A549 (cell line): ENCODE measurements at regions not wholly inside any gene's neighbourhood (a gene's known extent, or its start where the extent isn't known, plus 50 kb on each side); places are given as distances from the start of the nearest gene placed in this dataset.

Source experiments
- ATAC-seq, 2 experiments: fragments of 200-7000 bp in 1 of 2; fragments of >200 bp in 1 of 2; cut with Nextera tagmentation in 1 of 2; cut with Tn5 transposase in 1 of 2; 3 replicates each; pipeline versions ENCODE4 v1.8.0 to v1.9.1; 2018 to 2020; ENCODE audit warnings: mild to moderate bottlenecking in 1 of 2, moderate library complexity in 1 of 2
- CTCF ChIA-PET: fragments of 300-600 bp; sonication (Branson Sonifier 250); formaldehyde crosslinking; extraction: SDS; loops from one replicate; lab custom pipeline; 2021; ENCODE audit warnings: antibody characterized with exemption, inconsistent platforms; lab: Yijun Ruan, JAX
- POLR2A ChIA-PET: fragments of 350-600 bp; formaldehyde crosslinking; extraction: SDS; loops from one replicate; lab custom pipeline; 2021; ENCODE audit warnings: antibody characterized with exemption, inconsistent platforms; lab: Yijun Ruan, JAX
- DNase-seq, 2 experiments: peaks; one replicate each; pipeline versions ENCODE4 v3.0.0 to v3.0.0-alpha.2; 2011 to 2016; ENCODE audit warnings: low read depth in 1 of 2, low spot score in 1 of 2
- FAIRE-seq: peaks from 2 replicates; lab custom pipeline; 2011; peaks lifted over from hg19 to GRCh38; lab: Jason Lieb, UNC
- H3K27ac ChIP-seq, 2 experiments: fragments of >200 bp; sonication (Bioruptor Twin); formaldehyde crosslinking; 3 replicates each; pipeline ENCODE4 v1.5.1; 2016 to 2017
- H3K4me1 ChIP-seq: fragments of >200 bp; sonication (Bioruptor Twin); formaldehyde crosslinking; 3 replicates; pipeline ENCODE4 v1.6.1; 2016
- H3K4me2 ChIP-seq: fragments of >200 bp; sonication (Bioruptor Twin); formaldehyde crosslinking; 3 replicates; pipeline ENCODE4 v1.6.1; 2016
- H3K4me3 ChIP-seq: fragments of >200 bp; sonication (Bioruptor Twin); formaldehyde crosslinking; 3 replicates; pipeline ENCODE4 v1.5.1; 2016
- H3K9me3 ChIP-seq: fragments of >200 bp; sonication (Bioruptor Twin); formaldehyde crosslinking; 3 replicates; pipeline ENCODE4 v1.6.1; 2016
- CHD2 ChIP-seq: fragments of 150-350 bp; IDR thresholded peaks from 2 replicates; pipeline ENCODE4 v1.6.1; 2014; ENCODE audit warnings: low read length; ENCODE audit not compliant: partially characterized antibody
- ESRRA ChIP-seq: fragments of 150-350 bp; IDR thresholded peaks from 2 replicates; pipeline ENCODE4 v1.6.1; 2014; ENCODE audit warnings: mild to moderate bottlenecking, low read length, borderline replicate concordance
- FOSB ChIP-seq: fragments of 250-450 bp; sonication (Bioruptor Pico); IDR thresholded peaks from 2 replicates; pipeline ENCODE4 v1.5.0; 2020; ENCODE audit warnings: mild to moderate bottlenecking, moderate library complexity
- HDAC2 ChIP-seq: fragments of 200-600 bp; sonication (generic); IDR thresholded peaks from 2 replicates; pipeline ENCODE4 v1.6.1; 2016
- JUN ChIP-seq, 2 experiments: fragments of >200 bp; sonication (Bioruptor Twin); formaldehyde crosslinking; IDR thresholded peaks; 2 replicates in 1 of 2; 3 replicates in 1 of 2; pipeline ENCODE4 v1.6.1; 2016 to 2017
- JUNB ChIP-seq: fragments of >200 bp; sonication (Bioruptor Twin); formaldehyde crosslinking; IDR thresholded peaks from 2 replicates; pipeline ENCODE4 v1.6.1; 2016
- MAFK ChIP-seq: fragments of 450-650 bp; IDR thresholded peaks from 2 replicates; pipeline ENCODE4 v1.6.1; 2014; ENCODE audit not compliant: partially characterized antibody
- PHF8 ChIP-seq: fragments of 200-600 bp; sonication (generic); IDR thresholded peaks from 2 replicates; pipeline ENCODE4 v1.6.1; 2016; ENCODE audit warnings: low read depth, mild to moderate bottlenecking, antibody characterized with exemption, moderate library complexity, borderline replicate concordance
- POLR2A ChIP-seq: IDR thresholded peaks from 2 replicates; pipeline ENCODE4 v1.6.1; 2012; ENCODE audit warnings: mild to moderate bottlenecking, low read length
- POLR2AphosphoS2 ChIP-seq: conservative IDR thresholded peaks from 2 replicates; pipeline ENCODE4 v1.6.1; 2012; ENCODE audit warnings: low read length, improper control_type of control experiment, inconsistent platforms
- RNF2 ChIP-seq: fragments of 200-600 bp; sonication (generic); IDR thresholded peaks from 2 replicates; pipeline ENCODE4 v1.6.1; 2016; ENCODE audit warnings: low read depth, mild to moderate bottlenecking, antibody characterized with exemption, moderate library complexity, borderline replicate concordance
- SMC3 ChIP-seq: fragments of >200 bp; sonication (Bioruptor Twin); formaldehyde crosslinking; IDR thresholded peaks from 3 replicates; pipeline ENCODE4 v1.6.1; 2018; ENCODE audit warnings: inconsistent platforms
- SREBF2 ChIP-seq: fragments of 450-650 bp; IDR thresholded peaks from 2 replicates; pipeline ENCODE4 v1.6.1; 2014; ENCODE audit warnings: mild to moderate bottlenecking, moderate library complexity
- ZC3H11A ChIP-seq: fragments of 450-650 bp; IDR thresholded peaks from 2 replicates; pipeline ENCODE4 v1.6.1; 2014; ENCODE audit warnings: antibody characterized with exemption, mild to moderate bottlenecking
- ZNF302 ChIP-seq: fragments of 250-450 bp; sonication (Bioruptor Pico); IDR thresholded peaks from 2 replicates; pipeline ENCODE4 v1.9.0; 2021; ENCODE audit warnings: inconsistent platforms, mild to moderate bottlenecking, moderate library complexity
- ZSCAN20 ChIP-seq: fragments of 250-450 bp; sonication (Bioruptor Pico); IDR thresholded peaks from 2 replicates; pipeline ENCODE4 v1.8.0; 2022; ENCODE audit warnings: mild to moderate bottlenecking, moderate library complexity
- WGBS: methylation state at CpG from one replicate; pipeline ENCODE4 v1.1.6; 2017; ENCODE audit errors: missing lambda C conversion rate; 5-methylcytosine and 5-hydroxymethylcytosine counted together
- TF ChIP-seq, protein P1 (sequence below): fragments of >200 bp; sonication (Bioruptor Twin); formaldehyde crosslinking; IDR thresholded peaks from 2 replicates; pipeline ENCODE4 v1.6.1; 2016
- TF ChIP-seq, protein P2 (sequence below): IDR thresholded peaks from 2 replicates; pipeline ENCODE4 v1.6.1; 2012; ENCODE audit warnings: low read depth, borderline replicate concordance
- TF ChIP-seq, protein P3 (sequence below): fragments of >200 bp; sonication (Bioruptor Twin); formaldehyde crosslinking; IDR thresholded peaks from 3 replicates; pipeline ENCODE4 v1.5.1; 2016
- TF ChIP-seq, protein P4 (sequence below): fragments of 200-600 bp; sonication (generic); IDR thresholded peaks from 2 replicates; pipeline ENCODE4 v1.6.1; 2016; ENCODE audit warnings: antibody characterized with exemption, mild to moderate bottlenecking, moderate library complexity
- TF ChIP-seq, protein P5 (sequence below): fragments of 250-450 bp; sonication (Bioruptor Pico); IDR thresholded peaks from 2 replicates; pipeline ENCODE4 v1.5.0; 2020; ENCODE audit warnings: low read depth, mild to moderate bottlenecking, moderate library complexity

DNA sequence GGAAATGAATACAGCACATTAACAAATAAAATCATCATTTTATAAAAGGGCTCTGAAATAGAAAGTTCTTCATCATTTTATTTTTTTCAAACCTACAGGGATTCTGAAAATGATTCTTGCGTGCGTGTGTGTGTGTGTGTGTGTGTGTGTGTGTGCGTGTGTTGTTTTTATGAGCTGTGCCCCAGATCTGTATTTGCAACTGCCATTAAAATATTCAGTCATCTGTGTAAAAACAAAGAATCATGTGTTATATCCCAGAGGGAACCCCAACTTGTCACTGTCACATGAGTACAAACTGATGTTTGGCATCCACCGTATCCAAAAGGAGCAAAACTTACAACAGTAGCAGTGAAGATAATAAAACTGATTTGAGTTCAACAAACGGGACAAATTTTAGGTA lies 635.4 kb upstream of the PFKP start:
- no peak for FAIRE-seq
- 13% methylated on average over 5 of the region's 5 CpGs for WGBS
- ChIA-PET CTCF (no interaction called here), POLR2A (no interaction called here)
- Histone ChIP-seq H3K4me2 (no peak overlapping the region), H3K9me3 (no peaks in the 10 kb centered on the region), H3K27ac (no peak overlapping the region), H3K4me3 (no peak overlapping the region)
- ATAC-seq: no peak
- no peak for DNase-seq
- no peak for TF ChIP-seq SMC3
- TF ChIP-seq, all 56 proteins: peak for 0
- no peaks in the 10 kb centered on the region for H3K4me1 ChIP-seq

DNA sequence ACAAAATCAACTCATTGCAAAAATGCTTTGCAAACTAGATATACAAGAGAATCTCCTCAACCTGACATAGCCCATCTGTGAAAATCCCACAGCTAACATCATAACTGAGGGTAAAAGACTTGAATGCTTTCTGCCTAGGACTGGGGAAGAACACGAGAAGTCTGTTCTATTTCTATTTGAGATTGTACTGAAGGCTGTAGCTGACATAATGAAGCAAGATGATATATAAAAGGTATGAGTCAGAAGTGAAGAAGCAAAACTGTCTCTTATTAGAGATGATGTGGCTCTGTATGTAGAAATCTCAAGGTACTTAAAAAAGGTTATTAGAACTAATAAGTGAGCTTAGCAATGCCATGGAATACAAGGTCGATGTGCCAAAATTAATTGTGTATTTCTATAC lies 639.9 kb upstream of the PFKP start:
- 3% methylated on average over 2 of the region's 2 CpGs for WGBS
- TF ChIP-seq POLR2AphosphoS2: no peak
- no peak for ATAC-seq
- Histone ChIP-seq H3K4me3 (no peak overlapping the region), H3K27ac (no peak overlapping the region), H3K9me3 (no peaks in the 10 kb centered on the region), H3K4me1 (no peaks in the 10 kb centered on the region), H3K4me2 (no peak overlapping the region)
- no peak for FAIRE-seq
- ChIA-PET POLR2A (no interaction called here), CTCF (no interaction called here)
- no peak for DNase-seq

DNA sequence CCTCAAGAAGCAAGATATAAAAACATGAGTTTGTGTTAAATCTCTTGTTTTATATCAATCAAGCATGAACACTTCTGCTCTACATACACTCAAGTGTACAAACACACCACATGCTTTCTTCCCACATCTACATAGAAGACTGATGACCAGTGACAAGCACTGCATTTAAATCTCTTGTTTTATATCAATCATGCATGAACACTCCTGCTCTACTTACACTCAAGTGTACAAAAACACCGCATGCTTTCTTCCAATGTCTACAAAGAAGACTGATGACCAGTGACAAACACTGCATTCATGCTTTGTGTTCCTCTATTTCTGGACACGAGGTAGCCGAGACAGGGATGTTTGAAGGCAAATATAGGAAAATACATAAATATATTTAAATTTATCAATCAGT lies 642.0 kb upstream of the PFKP start:
- FAIRE-seq: no peak
- ChIA-PET CTCF (no interaction called here), POLR2A (no interaction called here)
- Histone ChIP-seq H3K27ac (no peak overlapping the region), H3K4me1 (no peaks in the 10 kb centered on the region), H3K4me2 (no peak overlapping the region), H3K9me3 (no peaks in the 10 kb centered on the region), H3K4me3 (no peak overlapping the region)
- no peak for TF ChIP-seq JUN (IDR thresholded peaks at IDR 0.05)
- TF ChIP-seq RNF2: no peak
- TF ChIP-seq FOSB (CRISPR knock-in tag): no peak
- no peak for TF ChIP-seq ZSCAN20 (CRISPR knock-in tag)
- no peak for TF ChIP-seq SREBF2
- TF ChIP-seq, protein P1, sequence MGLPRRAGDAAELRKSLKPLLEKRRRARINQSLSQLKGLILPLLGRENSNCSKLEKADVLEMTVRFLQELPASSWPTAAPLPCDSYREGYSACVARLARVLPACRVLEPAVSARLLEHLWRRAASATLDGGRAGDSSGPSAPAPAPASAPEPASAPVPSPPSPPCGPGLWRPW: no peak
- TF ChIP-seq, protein P2, sequence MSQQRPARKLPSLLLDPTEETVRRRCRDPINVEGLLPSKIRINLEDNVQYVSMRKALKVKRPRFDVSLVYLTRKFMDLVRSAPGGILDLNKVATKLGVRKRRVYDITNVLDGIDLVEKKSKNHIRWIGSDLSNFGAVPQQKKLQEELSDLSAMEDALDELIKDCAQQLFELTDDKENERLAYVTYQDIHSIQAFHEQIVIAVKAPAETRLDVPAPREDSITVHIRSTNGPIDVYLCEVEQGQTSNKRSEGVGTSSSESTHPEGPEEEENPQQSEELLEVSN: no peak
- TF ChIP-seq, protein P3, sequence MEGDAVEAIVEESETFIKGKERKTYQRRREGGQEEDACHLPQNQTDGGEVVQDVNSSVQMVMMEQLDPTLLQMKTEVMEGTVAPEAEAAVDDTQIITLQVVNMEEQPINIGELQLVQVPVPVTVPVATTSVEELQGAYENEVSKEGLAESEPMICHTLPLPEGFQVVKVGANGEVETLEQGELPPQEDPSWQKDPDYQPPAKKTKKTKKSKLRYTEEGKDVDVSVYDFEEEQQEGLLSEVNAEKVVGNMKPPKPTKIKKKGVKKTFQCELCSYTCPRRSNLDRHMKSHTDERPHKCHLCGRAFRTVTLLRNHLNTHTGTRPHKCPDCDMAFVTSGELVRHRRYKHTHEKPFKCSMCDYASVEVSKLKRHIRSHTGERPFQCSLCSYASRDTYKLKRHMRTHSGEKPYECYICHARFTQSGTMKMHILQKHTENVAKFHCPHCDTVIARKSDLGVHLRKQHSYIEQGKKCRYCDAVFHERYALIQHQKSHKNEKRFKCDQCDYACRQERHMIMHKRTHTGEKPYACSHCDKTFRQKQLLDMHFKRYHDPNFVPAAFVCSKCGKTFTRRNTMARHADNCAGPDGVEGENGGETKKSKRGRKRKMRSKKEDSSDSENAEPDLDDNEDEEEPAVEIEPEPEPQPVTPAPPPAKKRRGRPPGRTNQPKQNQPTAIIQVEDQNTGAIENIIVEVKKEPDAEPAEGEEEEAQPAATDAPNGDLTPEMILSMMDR: no peak
- TF ChIP-seq MAFK: no peak
- TF ChIP-seq CHD2: no peak
- no peak for TF ChIP-seq ESRRA
- TF ChIP-seq, protein P4, sequence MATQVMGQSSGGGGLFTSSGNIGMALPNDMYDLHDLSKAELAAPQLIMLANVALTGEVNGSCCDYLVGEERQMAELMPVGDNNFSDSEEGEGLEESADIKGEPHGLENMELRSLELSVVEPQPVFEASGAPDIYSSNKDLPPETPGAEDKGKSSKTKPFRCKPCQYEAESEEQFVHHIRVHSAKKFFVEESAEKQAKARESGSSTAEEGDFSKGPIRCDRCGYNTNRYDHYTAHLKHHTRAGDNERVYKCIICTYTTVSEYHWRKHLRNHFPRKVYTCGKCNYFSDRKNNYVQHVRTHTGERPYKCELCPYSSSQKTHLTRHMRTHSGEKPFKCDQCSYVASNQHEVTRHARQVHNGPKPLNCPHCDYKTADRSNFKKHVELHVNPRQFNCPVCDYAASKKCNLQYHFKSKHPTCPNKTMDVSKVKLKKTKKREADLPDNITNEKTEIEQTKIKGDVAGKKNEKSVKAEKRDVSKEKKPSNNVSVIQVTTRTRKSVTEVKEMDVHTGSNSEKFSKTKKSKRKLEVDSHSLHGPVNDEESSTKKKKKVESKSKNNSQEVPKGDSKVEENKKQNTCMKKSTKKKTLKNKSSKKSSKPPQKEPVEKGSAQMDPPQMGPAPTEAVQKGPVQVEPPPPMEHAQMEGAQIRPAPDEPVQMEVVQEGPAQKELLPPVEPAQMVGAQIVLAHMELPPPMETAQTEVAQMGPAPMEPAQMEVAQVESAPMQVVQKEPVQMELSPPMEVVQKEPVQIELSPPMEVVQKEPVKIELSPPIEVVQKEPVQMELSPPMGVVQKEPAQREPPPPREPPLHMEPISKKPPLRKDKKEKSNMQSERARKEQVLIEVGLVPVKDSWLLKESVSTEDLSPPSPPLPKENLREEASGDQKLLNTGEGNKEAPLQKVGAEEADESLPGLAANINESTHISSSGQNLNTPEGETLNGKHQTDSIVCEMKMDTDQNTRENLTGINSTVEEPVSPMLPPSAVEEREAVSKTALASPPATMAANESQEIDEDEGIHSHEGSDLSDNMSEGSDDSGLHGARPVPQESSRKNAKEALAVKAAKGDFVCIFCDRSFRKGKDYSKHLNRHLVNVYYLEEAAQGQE: no peak
- TF ChIP-seq, protein P5, sequence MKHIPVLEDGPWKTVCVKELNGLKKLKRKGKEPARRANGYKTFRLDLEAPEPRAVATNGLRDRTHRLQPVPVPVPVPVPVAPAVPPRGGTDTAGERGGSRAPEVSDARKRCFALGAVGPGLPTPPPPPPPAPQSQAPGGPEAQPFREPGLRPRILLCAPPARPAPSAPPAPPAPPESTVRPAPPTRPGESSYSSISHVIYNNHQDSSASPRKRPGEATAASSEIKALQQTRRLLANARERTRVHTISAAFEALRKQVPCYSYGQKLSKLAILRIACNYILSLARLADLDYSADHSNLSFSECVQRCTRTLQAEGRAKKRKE (CRISPR knock-in tag): no peak
- no peak for TF ChIP-seq POLR2A
- TF ChIP-seq ZNF302 (CRISPR knock-in tag): no peak
- no peak for TF ChIP-seq ZC3H11A
- TF ChIP-seq HDAC2: no peak
- TF ChIP-seq PHF8: no peak
- TF ChIP-seq JUNB: no peak
- no peak for DNase-seq
- ATAC-seq: no peak
- 31% methylated on average over 3 of the region's 3 CpGs for WGBS
